Stimulated activated CD8-positive, alpha-beta memory T cell treated with anti-CD3 and anti-CD28 coated beads, Interleukin-15, amount 100 ng/mL, for 1 hour (primary cell): ENCODE measurements at regions not wholly inside any gene's neighbourhood (a gene's known extent, or its start where the extent isn't known, plus 50 kb on each side); places are given as distances from the start of the nearest gene placed in this dataset.
"Not testable (repeated sequence)": the region's sequence is repeated elsewhere in the genome, so short reads cannot be mapped to it uniquely, and the experiment has no call there.

ENCODE experiments used
- DNase-seq: peaks from one replicate; pipeline ENCODE4 v3.0.0-alpha.2; 2020; ENCODE audit warnings: low read depth

GRCh38 chr9:120338340-120338739 lies 241.6 kb downstream of the CDK5RAP2 start:
- no peak for DNase-seq

DNA sequence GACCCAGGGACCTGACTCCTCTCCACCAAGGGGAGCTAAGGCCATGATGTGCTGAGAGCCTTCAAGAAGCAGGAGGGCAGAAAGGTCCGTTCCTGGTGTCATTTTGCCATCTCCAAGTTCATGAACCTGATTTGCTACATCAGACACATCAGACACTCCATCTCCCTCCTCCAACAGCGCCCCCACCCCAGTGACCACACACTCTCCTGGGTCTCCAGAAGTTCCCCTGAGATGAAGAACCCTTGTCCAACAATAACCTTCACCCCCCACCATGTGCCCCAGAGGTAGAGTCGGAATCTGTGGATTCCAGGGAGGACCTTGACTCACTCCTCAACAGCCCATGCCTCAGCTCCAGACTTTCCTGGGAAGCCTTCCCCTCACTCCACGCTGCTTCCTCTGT lies 242.8 kb downstream of the CDK5RAP2 start:
- DNase-seq = no peak

DNA sequence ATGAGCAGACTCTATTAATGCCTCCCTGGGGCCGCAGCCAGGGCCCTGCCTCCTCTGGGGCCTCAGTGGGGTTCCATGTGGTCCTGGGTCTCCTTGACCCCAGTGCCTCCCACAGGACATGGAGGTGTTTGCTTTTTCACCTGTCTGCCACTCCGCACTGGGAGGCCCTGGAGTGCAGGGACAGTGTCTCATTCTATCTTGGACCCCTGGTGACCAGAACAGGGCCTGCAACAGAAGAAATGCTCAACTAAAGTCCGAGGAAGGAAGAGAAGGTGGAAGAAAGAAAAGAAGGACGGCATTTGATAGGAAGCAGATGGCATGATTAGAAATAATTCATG lies 243.2 kb downstream of the CDK5RAP2 start:
- DNase-seq = no peak

DNA sequence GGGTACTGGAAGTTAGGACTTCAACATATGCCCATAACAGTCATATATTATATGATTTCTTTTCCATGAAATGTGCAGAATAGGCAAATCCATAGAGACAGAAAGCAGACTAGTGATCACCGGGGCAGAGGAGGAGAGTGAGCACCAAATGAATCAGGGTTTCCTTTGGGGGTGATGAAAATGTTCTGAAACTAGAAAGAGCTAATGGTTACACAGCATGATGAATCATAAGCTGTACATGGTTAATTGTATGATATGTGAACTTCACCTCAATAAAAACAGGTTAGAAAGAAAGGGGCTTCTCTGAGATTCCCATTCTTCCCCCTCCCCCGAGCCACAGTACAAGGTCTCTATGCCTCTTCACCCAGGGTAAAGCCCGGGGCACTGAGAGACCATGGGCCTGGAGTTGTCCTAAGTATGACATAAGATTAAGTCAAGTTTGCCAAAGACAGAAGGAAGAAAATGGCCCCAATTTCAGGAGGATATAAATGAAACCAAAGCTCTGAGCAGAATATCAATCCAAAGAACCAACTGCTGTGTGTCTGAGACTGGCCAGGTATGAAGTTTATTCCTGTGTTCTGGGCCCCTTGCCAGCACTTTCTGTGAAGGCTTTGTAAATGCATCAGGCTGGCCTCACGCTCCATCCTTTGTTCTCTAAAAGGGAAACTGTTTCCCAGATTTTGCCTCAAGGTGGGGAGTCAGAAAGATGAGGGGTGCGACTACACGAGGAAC lies 243.8 kb downstream of the CDK5RAP2 start:
- no peak for DNase-seq

- DNase-seq = no peak
Measured at GRCh38 chr9:120331913-120332312, 248.1 kb downstream of the CDK5RAP2 start.

DNA sequence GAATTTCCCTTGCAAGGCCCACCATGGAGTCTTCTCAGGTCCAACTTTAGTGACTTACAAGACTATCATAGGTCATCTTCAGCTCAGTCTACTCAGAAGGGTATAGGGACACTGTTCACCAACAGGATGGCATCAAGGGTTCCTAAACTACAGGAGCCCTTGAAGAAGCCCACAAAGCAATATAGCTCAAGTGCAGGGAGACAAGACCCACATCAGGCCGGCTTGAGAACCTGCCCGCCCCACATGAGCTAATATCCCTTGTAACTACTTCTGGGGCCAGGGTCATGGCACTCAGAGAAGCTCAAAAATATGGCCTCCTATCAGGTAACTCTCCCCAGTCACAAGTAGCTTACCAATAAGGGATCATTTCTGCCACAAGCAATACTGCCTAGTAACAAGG lies 249.9 kb downstream of the CDK5RAP2 start:
- no peak for DNase-seq

GRCh38 chr9:120327322-120327721 lies 252.6 kb downstream of the CDK5RAP2 start:
- DNase-seq = no peak

DNA sequence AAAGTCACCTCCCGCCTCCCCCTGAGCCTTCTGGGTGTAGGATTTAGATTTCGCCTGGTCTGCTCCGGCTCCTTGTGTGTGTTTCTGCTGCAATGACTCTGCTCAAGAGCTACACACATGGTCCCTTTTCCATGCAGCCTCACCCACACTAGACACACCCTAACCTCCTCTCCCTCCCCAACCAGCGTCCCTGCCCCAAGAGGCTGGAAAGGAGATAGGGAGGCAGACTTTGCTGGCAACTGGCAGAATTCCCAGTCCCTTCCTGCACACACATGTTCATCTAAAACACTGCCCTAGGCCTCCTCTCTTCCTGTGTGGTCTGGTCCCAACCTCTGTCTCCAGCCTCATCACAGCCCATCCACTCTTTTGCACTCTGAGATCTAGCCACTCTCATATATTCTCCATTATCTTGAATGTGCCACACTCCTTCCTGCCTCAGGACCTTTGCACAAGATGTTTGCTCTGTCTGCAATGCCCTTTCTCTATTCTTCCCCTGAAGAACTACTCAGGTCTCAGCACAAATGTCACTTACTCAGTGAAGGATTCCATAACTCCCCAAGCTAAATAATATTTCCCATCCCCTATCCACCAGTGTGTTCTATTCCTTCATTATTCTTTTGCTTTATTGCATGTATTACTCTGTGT lies 253.8 kb downstream of the CDK5RAP2 start:
- no peak for DNase-seq

DNA sequence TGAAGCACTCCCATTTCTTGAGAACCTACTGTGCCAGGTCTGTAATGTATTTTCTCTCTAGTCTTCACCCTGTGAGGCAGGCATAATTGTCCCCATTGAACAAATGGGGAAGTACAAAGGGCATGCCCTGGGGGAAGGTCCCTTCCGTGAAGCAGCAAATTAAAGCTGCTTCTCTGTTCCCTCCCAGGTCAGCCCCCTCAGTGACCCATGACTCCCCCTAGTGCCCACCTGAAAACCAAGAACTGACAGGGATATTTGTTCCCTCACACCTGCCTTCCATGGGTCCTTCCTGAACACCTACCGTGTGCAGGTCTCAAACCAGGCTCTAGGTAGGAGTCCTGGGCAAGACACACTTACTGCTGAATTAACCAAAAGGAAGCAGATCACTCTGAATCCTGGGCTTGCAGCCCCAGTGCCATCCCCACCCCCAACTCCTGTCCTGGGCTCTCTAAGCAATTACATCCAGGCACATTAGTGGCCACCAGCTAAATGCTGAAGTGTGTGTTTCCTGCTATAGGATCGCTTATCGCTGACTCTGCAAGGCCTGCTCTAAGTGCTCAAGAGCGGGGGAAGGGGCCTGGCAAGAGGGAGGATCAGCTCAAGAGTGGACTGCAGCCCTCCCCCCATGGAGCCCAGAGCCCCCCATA lies 254.8 kb downstream of the CDK5RAP2 start:
- DNase-seq = no peak

DNA sequence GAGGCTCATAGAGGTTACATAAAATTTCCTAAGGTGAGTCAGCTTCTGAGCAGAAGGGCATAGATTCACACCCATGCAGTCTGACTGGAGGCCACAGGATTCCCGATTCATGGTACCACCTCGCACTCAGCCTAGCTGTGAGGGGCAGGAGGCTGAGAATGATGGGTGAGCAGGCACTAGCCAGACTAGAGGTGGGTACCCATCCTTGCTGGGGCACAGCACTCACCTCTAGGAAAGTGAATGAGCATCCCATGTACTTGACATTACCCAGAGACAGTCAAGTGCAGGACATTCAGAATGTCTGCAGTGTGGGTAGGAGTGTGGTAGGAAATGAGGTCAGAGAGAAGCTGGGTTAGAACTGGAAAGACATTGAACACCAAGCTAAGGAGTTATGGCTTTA lies 255.5 kb downstream of the CDK5RAP2 start:
- no peak for DNase-seq

DNA sequence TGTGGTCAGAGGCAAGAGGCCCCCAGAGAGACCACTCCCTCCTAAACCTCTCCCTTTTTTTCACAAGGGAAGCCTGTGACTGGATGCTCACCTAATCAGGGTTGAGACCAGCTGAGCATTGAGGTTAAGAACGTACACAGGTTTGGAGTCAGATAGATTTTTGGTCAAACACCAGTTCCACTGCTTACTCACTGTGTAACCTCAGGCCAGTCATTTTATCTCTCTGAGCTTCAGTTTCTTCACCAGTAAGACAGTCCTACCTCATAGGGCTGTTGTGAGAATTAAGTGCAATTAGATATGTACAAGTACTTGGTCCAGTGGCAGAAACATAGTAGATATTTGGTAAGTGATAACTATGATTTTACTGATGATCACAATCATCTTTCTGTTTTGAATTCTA lies 256.8 kb downstream of the CDK5RAP2 start:
- DNase-seq = no peak

GRCh38 chr9:120319452-120319851 lies 260.5 kb downstream of the CDK5RAP2 start:
- DNase-seq = no peak

GRCh38 chr9:120315154-120315553 lies 264.8 kb downstream of the CDK5RAP2 start:
- DNase-seq = no peak

DNA sequence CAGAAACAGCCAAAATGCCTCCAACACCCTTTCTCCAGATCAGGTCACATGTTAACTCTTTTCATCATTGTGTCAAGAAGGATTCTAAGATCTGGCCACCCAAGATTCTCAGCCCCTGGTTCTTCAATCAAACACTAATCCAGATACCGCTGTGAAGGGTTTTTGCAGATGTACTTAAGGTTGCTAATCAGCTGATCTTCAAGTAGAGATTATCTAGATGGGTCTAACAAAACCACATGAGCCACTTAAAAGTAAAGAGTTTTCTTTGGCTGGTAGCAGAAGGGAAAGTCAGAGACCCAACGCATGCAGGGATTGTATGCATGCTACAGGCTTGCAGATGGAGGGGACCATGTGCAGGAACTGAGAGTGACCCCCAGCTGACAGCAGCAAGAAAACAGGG lies 267.9 kb downstream of the CDK5RAP2 start:
- no peak for DNase-seq

GRCh38 chr9:120310035-120310434 lies 269.9 kb downstream of the CDK5RAP2 start:
- DNase-seq = no peak

DNA sequence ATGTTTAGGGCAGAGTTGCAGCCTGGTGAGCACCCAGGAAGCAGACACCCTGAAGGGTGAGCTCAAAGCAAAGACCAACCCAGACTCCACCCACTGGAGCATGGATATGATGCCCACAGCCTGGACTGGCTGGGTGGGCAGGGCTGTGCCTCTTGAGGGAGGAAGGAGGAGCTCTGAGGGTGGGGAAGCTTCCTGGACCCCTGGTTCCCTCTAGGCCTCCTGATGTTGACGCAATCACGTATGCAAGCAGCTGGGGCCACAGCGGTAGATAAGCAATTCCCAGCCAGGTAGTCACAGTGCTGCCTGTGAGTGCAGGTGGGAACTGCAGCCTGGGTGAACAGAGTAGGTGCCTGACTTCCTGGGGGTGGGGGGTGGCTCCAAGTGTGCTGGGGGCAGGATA lies 271.5 kb downstream of the CDK5RAP2 start:
- no peak for DNase-seq

DNA sequence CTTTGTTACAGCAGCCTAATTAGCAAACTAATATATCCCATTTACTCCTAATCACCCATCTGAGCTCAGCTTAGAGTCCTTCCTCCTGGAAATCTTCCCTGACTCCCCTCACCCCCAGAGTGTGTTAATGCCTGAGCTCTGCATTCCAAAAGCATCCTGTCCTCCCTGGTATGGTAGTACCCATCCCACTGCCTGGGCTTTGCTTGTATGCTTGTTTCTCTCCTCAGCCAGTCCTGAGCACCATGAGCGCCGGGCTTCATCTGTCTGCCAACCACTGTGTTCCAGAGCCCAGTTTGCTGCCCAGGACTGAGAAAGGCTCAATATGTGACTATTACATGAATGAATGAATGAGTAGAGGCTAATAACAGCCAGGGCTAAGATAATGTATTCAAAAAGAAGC lies 272.4 kb downstream of the CDK5RAP2 start:
- DNase-seq = no peak

DNA sequence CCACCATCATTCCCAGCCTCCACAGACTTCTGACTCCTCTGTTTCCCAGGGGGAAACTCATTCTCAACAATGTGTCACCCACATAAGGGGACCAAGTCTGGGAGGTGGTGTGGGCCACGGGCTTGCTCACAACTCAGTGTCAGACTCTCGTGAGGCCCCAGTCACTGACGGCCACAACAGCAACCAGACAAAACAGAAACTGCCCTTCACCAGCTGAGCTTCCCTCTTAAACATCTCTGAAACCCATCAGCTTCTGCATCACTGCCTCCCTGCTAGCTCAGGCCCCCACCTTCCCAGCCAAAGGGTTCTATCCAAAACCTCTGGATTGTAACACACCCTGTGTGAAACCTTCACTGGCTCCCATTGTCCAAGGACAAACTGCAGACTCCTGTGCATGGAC lies 273.4 kb downstream of the CDK5RAP2 start:
- no peak for DNase-seq

DNA sequence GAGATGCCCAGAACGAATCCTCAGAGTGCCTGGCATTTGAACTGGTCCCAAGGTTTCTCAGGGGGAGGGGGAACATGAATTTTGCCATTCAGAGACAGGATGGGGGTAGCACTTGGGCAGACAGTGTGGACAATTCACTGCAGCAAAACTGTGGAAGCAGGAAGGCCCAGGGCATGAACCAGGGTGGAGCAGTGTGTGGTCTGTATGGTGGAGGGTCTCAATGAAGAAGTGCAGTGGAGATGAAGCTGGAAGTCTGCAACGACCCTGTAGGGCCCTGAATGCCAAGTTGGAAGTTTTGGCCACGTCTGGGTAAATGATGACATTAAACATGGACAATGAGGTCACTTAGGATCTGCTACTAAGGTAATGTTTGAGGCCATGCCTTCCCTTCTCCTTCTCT lies 273.9 kb downstream of the CDK5RAP2 start:
- DNase-seq = no peak

DNA sequence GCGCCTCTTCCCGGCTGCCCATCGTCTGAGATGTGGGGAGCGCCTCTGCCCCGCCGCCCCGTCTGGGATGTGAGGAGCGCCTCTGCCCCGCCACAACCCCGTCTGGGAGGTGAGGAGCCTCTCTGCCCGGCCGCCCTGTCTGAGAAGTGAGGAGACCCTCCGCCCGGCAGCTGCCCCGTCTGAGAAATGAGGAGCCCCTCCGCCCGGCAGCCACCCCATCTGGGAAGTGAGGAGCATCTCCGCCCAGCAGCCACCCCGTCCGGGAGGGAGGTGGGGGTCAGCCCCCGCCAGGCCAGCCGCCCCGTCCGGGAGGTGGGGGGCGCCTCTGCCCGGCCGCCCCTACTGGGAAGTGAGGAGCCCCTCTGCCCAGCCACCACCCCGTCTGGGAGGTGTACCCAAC lies 275.1 kb downstream of the CDK5RAP2 start:
- DNase-seq = not testable (repeated sequence)

- DNase-seq = no peak
Measured at GRCh38 chr9:120303519-120303918, 276.4 kb downstream of the CDK5RAP2 start.

GRCh38 chr9:120299785-120300184 lies 280.2 kb downstream of the CDK5RAP2 start:
- no peak for DNase-seq

DNA sequence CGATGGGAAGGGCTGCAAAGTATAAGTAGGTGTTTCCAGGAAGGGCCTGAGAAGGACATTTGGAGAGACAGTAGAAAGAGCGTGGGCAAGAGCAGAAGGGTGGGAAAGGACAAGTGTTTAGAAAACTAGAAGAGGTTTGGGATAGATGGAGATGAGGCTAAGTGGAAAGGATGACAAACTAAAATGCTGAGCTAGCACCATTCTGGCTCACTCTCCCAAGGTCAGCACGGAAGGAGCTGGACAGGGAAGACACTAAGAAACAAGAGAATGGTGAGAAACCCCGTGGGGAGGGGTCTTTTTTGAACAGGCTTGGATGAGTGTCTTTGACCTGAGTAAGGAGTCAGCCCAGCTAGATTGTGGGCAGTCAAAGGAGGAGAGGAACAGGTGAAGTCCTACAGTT lies 286.0 kb downstream of the CDK5RAP2 start:
- no peak for DNase-seq

DNA sequence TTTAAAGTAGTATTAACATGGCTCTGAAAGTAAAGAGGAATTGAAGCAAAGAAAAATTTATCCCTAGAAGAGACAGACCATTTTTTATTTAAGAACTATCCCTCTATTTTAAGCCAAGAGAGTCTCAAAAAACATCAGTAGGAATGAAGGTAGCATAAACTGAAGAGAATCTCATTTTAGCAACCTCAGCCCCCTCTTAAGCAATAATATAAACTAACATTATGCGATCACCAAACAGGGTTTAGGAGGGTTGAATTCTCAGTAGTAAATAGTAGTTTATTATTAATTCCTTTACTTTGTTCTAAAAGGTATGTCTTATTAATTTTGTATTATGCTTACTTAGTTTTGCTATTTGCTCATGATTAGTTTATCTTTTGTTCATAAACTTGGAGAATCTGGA lies 287.4 kb downstream of the CDK5RAP2 start:
- DNase-seq = no peak
